ENCODE measurements at regions not wholly inside any gene's neighbourhood (a gene's known extent, or its start where the extent isn't known, plus 50 kb on each side); places are given as distances from the start of the nearest gene placed in this dataset.

- Mint-ChIP-seq H3K4me3 (no peak overlapping the region), H3K27me3 (ENCODE audit: low read depth) (no peaks in the 10 kb centered on the region), H3K27ac (peak overlapping the region; percentile 64; the same call in 1 of the 2 replicates), H3K36me3 (no peaks in the 10 kb centered on the region), H3K9me3 (no peaks in the 10 kb centered on the region), H3K4me1 (peaks cover 15% of the 10 kb centered on the region)
- TF ChIP-seq ATF1 (CRISPR knock-in tag; IDR thresholded peaks at IDR 0.05) (no peak), ZSCAN18 (CRISPR knock-in tag; IDR thresholded peaks at IDR 0.05) (no peak), FOXP1 (CRISPR knock-in tag; IDR thresholded peaks at IDR 0.05; ENCODE audit: borderline replicate concordance) (no peak), EMX1 (CRISPR knock-in tag; IDR thresholded peaks at IDR 0.05) (no peak), RORB (CRISPR knock-in tag; IDR thresholded peaks at IDR 0.05) (no peak), E2F1 (CRISPR knock-in tag; IDR thresholded peaks at IDR 0.05) (no peak), JAZF1 (CRISPR knock-in tag; IDR thresholded peaks at IDR 0.05) (no peak), SMAD3 (CRISPR knock-in tag; IDR thresholded peaks at IDR 0.05; ENCODE audit: borderline replicate concordance) (no peak), ATF6 (CRISPR knock-in tag; IDR thresholded peaks at IDR 0.05) (no peak), ZNF317 (CRISPR knock-in tag; IDR thresholded peaks at IDR 0.05; ENCODE audit: borderline replicate concordance, low read depth) (no peak), SOX15 (CRISPR knock-in tag; IDR thresholded peaks at IDR 0.05) (no peak), SP1 (CRISPR knock-in tag; conservative IDR thresholded peaks at IDR 0.05) (no peak), KAT7 (CRISPR knock-in tag; IDR thresholded peaks at IDR 0.05; ENCODE audit: borderline replicate concordance) (no peak), ESRRA (CRISPR knock-in tag; IDR thresholded peaks at IDR 0.05; ENCODE audit: borderline replicate concordance) (no peak), ZNF281 (CRISPR knock-in tag; IDR thresholded peaks at IDR 0.05) (no peak)
- DNase-seq (ENCODE audit: low spot score) (no peak), ATAC-seq (no peak)
- ChIA-PET POLR2A (no interaction called here), CTCF (interaction anchor here (1.1 kb wide), 1 partner anchor 240 kb away, joined by 5 read pairs; no protein-coding TSS in a partner anchor)
These were observed 53.4 kb downstream of the OR2K2 start for GRCh38 chr9:111276431-111277128.

GRCh38 chr9:111274737-111275136 lies 55.3 kb downstream of the OR2K2 start:
- Mint-ChIP-seq H3K36me3 (no peaks in the 10 kb centered on the region), H3K4me1 (peaks cover 15% of the 10 kb centered on the region), H3K9me3 (no peaks in the 10 kb centered on the region), H3K27me3 (ENCODE audit: low read depth) (no peaks in the 10 kb centered on the region), H3K27ac (no peak overlapping the region), H3K4me3 (no peak overlapping the region)
- DNase-seq (ENCODE audit: low spot score) (no peak), ATAC-seq (no peak)
- ChIA-PET POLR2A (no interaction called here), CTCF (no interaction called here)
- TF ChIP-seq JUN (CRISPR knock-in tag; IDR thresholded peaks at IDR 0.05) (no peak), RORB (CRISPR knock-in tag; IDR thresholded peaks at IDR 0.05) (no peak), ATF1 (CRISPR knock-in tag; IDR thresholded peaks at IDR 0.05) (no peak), JAZF1 (CRISPR knock-in tag; IDR thresholded peaks at IDR 0.05) (no peak), ARID4B (CRISPR knock-in tag; IDR thresholded peaks at IDR 0.05; ENCODE audit: borderline replicate concordance) (no peak), ATF2 (CRISPR knock-in tag; IDR thresholded peaks at IDR 0.05; ENCODE audit: borderline replicate concordance, low read depth) (no peak), USF1 (CRISPR knock-in tag; IDR thresholded peaks at IDR 0.05) (no peak), ATF3 (CRISPR knock-in tag; conservative IDR thresholded peaks at IDR 0.05) (no peak), SOX15 (CRISPR knock-in tag; IDR thresholded peaks at IDR 0.05) (no peak)
